ENCODE measurements at regions not wholly inside any gene's neighbourhood (a gene's known extent, or its start where the extent isn't known, plus 50 kb on each side); places are given as distances from the start of the nearest gene placed in this dataset.

DNA sequence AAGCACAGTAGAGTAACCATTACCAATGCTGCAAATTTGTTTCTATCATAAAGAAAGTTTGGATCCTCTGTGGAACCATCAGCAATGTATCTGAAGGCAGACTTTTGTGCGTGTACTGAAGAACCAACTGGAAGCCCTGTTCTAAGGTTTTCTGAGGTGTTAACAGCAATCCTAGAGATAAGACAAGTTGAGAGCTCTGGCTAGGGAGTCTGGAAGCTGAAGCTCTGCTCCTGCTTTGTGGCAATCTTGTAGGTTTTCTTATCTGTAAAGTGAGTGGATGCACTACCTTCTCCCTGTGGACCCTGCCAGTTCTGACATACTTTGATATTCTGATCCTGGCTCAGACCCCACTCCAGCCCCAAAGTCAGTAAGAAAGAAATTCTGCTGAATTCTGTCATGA, 171.2 kb upstream of the SLC14A2 start (continued):
- TF ChIP-seq EP300 (IDR thresholded peaks at IDR 0.05; ENCODE audit: borderline replicate concordance in 1 of 2, low read depth in 1 of 2, low read length in 1 of 2), result no peak

DNA sequence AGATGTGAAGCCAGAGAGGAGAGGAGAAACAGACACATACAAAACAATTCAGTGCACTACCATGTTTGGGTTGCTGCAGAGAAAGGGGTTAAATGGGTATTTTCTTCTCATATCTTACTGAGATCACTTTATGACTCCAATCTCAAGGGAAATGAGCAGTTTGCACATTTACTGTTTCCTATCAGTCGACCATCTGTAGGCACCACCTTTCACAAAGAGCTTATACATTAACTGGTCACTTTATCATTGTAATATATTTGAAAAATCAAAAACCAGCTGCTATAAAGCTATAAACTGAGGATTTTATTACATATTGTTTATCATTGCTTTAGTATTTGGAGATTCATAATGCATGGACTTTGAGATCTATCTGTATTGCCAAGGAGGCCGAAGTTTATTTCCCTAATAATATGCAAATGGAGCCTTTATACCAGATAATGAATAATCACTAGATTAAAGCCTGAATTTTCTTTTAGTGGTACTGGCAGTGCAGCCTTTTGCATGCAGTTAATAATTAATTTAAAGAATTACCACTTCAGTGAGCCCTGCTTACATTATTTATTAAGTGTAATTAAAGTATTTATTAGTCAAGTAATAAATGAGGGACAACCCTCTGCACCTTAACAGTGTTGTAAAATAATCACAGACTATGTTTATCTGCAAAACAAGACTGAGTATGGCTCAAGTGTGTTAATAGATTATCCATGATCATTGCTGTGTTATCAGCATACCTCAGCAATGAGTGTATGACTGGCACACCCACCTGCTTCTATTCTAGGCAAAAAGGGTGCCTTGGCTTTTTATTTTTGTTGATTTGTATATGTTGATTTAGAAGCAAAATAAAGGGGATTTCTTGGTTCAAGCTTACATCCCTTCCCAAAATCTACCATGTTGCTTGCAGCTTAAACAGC, 167.7 kb upstream of the SLC14A2 start:
- POLR2A ChIA-PET, result no interaction called here

More for the DNA sequence above, 167.7 kb upstream of the SLC14A2 start:
- no peaks in the 10 kb centered on the region for H3K79me2 ChIP-seq (ENCODE audit: insufficient read depth)
- no peaks in the 10 kb centered on the region for H3K9me3 ChIP-seq
- WGBS (ENCODE audit: low lambda C conversion rate), result 23% methylated on average over 2 of the region's 2 CpGs
- no peaks in the 10 kb centered on the region for H3F3A ChIP-seq (replicated peaks; ENCODE audit: insufficient read depth)
- no peak for DNase-seq
- H3K27ac ChIP-seq (ENCODE audit: low read depth in 2 of 2, low read length in 1 of 2), result no peak overlapping the region
- CTCF ChIA-PET, result interaction anchor here (1.1 kb wide), 1 partner anchor 9 kb away, joined by 3 read pairs; no protein-coding TSS in a partner anchor
- TF ChIP-seq, protein P1, sequence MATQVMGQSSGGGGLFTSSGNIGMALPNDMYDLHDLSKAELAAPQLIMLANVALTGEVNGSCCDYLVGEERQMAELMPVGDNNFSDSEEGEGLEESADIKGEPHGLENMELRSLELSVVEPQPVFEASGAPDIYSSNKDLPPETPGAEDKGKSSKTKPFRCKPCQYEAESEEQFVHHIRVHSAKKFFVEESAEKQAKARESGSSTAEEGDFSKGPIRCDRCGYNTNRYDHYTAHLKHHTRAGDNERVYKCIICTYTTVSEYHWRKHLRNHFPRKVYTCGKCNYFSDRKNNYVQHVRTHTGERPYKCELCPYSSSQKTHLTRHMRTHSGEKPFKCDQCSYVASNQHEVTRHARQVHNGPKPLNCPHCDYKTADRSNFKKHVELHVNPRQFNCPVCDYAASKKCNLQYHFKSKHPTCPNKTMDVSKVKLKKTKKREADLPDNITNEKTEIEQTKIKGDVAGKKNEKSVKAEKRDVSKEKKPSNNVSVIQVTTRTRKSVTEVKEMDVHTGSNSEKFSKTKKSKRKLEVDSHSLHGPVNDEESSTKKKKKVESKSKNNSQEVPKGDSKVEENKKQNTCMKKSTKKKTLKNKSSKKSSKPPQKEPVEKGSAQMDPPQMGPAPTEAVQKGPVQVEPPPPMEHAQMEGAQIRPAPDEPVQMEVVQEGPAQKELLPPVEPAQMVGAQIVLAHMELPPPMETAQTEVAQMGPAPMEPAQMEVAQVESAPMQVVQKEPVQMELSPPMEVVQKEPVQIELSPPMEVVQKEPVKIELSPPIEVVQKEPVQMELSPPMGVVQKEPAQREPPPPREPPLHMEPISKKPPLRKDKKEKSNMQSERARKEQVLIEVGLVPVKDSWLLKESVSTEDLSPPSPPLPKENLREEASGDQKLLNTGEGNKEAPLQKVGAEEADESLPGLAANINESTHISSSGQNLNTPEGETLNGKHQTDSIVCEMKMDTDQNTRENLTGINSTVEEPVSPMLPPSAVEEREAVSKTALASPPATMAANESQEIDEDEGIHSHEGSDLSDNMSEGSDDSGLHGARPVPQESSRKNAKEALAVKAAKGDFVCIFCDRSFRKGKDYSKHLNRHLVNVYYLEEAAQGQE (IDR thresholded peaks at IDR 0.05; ENCODE audit: low read depth, low read length), result no peak
- TF ChIP-seq FOXM1 (IDR thresholded peaks at IDR 0.05; ENCODE audit: low read depth) (no peak), RAD21 (IDR thresholded peaks at IDR 0.05; ENCODE audit: low read length) (no peak), SMC3 (IDR thresholded peaks at IDR 0.05; ENCODE audit: low read depth, low read length) (no peak), YY1 (IDR thresholded peaks at IDR 0.05; ENCODE audit: low read depth) (no peak), JUND (IDR thresholded peaks at IDR 0.05) (no peak), RFX5 (IDR thresholded peaks at IDR 0.05; ENCODE audit: low read length) (no peak), POLR2AphosphoS5 (IDR thresholded peaks at IDR 0.05; ENCODE audit: low read depth, low read length) (no peak), MXI1 (IDR thresholded peaks at IDR 0.05; ENCODE audit: low read depth, low read length) (no peak), SIN3A (IDR thresholded peaks at IDR 0.05; ENCODE audit: borderline replicate concordance, low read depth, low read length) (no peak), GABPA (IDR thresholded peaks at IDR 0.05; ENCODE audit: low read depth) (no peak), GATA2 (CRISPR knock-in tag; IDR thresholded peaks at IDR 0.05) (no peak), CHD2 (IDR thresholded peaks at IDR 0.05; ENCODE audit: low read length, partially characterized antibody) (no peak), TAF1 (IDR thresholded peaks at IDR 0.05; ENCODE audit: borderline replicate concordance, low read depth, low read length) (no peak)
- TF ChIP-seq, protein P2, sequence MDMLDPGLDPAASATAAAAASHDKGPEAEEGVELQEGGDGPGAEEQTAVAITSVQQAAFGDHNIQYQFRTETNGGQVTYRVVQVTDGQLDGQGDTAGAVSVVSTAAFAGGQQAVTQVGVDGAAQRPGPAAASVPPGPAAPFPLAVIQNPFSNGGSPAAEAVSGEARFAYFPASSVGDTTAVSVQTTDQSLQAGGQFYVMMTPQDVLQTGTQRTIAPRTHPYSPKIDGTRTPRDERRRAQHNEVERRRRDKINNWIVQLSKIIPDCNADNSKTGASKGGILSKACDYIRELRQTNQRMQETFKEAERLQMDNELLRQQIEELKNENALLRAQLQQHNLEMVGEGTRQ (IDR thresholded peaks at IDR 0.05; ENCODE audit: borderline replicate concordance, low read depth, low read length), result no peak
- TF ChIP-seq, protein P3, sequence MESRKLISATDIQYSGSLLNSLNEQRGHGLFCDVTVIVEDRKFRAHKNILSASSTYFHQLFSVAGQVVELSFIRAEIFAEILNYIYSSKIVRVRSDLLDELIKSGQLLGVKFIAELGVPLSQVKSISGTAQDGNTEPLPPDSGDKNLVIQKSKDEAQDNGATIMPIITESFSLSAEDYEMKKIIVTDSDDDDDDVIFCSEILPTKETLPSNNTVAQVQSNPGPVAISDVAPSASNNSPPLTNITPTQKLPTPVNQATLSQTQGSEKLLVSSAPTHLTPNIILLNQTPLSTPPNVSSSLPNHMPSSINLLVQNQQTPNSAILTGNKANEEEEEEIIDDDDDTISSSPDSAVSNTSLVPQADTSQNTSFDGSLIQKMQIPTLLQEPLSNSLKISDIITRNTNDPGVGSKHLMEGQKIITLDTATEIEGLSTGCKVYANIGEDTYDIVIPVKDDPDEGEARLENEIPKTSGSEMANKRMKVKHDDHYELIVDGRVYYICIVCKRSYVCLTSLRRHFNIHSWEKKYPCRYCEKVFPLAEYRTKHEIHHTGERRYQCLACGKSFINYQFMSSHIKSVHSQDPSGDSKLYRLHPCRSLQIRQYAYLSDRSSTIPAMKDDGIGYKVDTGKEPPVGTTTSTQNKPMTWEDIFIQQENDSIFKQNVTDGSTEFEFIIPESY (IDR thresholded peaks at IDR 0.05; ENCODE audit: borderline replicate concordance, low read depth), result no peak
- H3K4me2 ChIP-seq, result no peak overlapping the region
- H4K20me1 ChIP-seq (ENCODE audit: insufficient read depth), result no peaks in the 10 kb centered on the region
- H3K4me3 ChIP-seq (ENCODE audit: low read depth in 2 of 2, low read length in 1 of 2), result no peak overlapping the region
- H2AFZ ChIP-seq (ENCODE audit: low read depth), result no peak overlapping the region
- H3K9me2 ChIP-seq, result no peaks in the 10 kb centered on the region
- no peaks in the 10 kb centered on the region for H3K36me3 ChIP-seq (replicated peaks in 1 of 2; ENCODE audit: control insufficient read depth in 1 of 2, insufficient read depth in 2 of 2, low read length in 1 of 2)
- peaks cover 0 to 21% of the 10 kb centered on the region in 2 experiments; a peak in 2 of 4 replicates for H3K4me1 ChIP-seq (ENCODE audit: control insufficient read depth in 1 of 2, insufficient read depth in 2 of 2, low read depth in 1 of 2, low read length in 1 of 2)
- H3K27me3 ChIP-seq (ENCODE audit: insufficient read depth), result no peaks in the 10 kb centered on the region
- H3K9ac ChIP-seq, result no peak overlapping the region

Measured in SK-N-SH (cell line).